Endothelial cell of umbilical vein (primary cell): ENCODE measurements at regions not wholly inside any gene's neighbourhood (a gene's known extent, or its start where the extent isn't known, plus 50 kb on each side); places are given as distances from the start of the nearest gene placed in this dataset.

ENCODE experiments used
- POLR2A ChIP-seq: IDR thresholded peaks from 2 replicates; pipeline ENCODE4 v1.6.1; 2012; ENCODE audit warnings: low read depth, mild to moderate bottlenecking, control low read depth, low read length
- POLR2AphosphoS5 ChIP-seq: IDR thresholded peaks from 2 replicates; pipeline ENCODE4 v1.6.1; 2012; ENCODE audit warnings: low read depth, mild to moderate bottlenecking, control low read depth, low read length, moderate library complexity; ENCODE audit not compliant: insufficient read depth
- TF ChIP-seq, protein P1 (sequence below), 2 donors: IDR thresholded peaks; 1 replicate in 1 of 2; 2 replicates in 1 of 2; pipeline ENCODE4 v1.5.1; 2011; ENCODE audit warnings: low read length in 2 of 2, mild to moderate bottlenecking in 2 of 2, moderate library complexity in 2 of 2, control low read depth in 1 of 2, inconsistent platforms in 1 of 2, low read depth in 1 of 2; ENCODE audit not compliant: insufficient read depth in 1 of 2; ENCODE audit errors: extremely low read depth in 1 of 2
- TF ChIP-seq, protein P2 (sequence below): IDR thresholded peaks from 2 replicates; pipeline ENCODE4 v1.6.1; 2011; ENCODE audit not compliant: insufficient read depth, insufficient read length

DNA sequence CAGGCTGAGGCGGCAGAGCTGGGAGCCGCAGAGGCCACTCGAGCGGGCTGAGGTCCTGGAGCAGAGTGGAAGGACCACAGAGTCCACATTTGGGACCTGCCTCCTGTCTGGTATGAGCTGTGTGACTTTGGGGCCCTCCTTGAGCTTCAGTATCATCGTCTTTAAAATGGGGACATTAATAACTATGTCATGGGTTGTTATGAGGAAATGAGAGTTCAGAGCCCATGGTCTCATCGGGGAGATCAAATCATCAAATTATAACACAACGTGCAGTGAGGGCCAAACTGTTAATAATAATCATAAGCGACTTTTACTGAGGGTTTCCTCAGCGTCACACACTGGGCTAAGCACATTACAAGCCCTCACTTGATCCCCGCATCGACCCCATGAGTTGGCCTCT is 49.9 kb upstream of the CCDC167 start:
- TF ChIP-seq, protein P1, sequence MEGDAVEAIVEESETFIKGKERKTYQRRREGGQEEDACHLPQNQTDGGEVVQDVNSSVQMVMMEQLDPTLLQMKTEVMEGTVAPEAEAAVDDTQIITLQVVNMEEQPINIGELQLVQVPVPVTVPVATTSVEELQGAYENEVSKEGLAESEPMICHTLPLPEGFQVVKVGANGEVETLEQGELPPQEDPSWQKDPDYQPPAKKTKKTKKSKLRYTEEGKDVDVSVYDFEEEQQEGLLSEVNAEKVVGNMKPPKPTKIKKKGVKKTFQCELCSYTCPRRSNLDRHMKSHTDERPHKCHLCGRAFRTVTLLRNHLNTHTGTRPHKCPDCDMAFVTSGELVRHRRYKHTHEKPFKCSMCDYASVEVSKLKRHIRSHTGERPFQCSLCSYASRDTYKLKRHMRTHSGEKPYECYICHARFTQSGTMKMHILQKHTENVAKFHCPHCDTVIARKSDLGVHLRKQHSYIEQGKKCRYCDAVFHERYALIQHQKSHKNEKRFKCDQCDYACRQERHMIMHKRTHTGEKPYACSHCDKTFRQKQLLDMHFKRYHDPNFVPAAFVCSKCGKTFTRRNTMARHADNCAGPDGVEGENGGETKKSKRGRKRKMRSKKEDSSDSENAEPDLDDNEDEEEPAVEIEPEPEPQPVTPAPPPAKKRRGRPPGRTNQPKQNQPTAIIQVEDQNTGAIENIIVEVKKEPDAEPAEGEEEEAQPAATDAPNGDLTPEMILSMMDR (IDR thresholded peaks at IDR 0.05; ENCODE audit: extremely low read depth in 1 of 2, insufficient read depth in 1 of 2, low read depth in 1 of 2, low read length in 2 of 2) = no peak
- TF ChIP-seq POLR2AphosphoS5 = no peak
- TF ChIP-seq, protein P2, sequence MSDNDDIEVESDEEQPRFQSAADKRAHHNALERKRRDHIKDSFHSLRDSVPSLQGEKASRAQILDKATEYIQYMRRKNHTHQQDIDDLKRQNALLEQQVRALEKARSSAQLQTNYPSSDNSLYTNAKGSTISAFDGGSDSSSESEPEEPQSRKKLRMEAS = no peak
- no peak for TF ChIP-seq POLR2A
